ENCODE measurements at regions not wholly inside any gene's neighbourhood (a gene's known extent, or its start where the extent isn't known, plus 50 kb on each side); places are given as distances from the start of the nearest gene placed in this dataset.

DNA sequence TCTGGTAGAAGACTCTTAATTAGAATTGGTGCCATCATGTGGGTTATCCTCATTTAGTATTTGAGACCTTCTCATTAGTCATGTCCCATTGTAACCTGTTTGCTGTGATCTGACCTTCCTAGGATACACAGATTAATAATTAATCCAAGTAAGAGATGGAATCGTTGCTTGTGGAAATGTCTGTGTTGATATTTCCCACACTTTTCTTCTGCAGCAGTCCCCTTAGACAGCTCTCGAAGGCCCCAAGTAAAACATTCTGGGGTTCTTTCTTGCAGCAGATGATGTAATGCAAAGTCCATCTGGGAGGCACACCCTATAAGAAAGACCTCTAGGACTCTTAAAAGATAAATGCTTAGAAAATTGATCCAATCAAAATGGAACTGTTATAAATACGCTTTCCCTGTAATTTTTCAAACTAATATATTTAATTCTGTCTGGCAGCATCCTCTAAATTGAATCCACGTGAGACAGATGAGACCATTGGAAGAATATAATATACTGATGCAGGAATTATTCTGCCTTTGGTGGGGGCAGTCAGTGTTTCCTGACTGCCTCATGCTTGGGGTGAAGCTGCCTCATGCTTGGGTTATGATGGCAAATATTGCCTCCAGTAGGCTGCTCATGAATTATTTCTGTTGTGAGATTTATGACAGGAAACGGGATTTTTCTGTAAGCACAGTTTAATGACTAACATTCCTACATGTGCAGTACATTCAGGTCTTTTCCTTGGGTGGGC lies 54.5 kb upstream of the ARMC2 start:
- TF ChIP-seq, protein P1, sequence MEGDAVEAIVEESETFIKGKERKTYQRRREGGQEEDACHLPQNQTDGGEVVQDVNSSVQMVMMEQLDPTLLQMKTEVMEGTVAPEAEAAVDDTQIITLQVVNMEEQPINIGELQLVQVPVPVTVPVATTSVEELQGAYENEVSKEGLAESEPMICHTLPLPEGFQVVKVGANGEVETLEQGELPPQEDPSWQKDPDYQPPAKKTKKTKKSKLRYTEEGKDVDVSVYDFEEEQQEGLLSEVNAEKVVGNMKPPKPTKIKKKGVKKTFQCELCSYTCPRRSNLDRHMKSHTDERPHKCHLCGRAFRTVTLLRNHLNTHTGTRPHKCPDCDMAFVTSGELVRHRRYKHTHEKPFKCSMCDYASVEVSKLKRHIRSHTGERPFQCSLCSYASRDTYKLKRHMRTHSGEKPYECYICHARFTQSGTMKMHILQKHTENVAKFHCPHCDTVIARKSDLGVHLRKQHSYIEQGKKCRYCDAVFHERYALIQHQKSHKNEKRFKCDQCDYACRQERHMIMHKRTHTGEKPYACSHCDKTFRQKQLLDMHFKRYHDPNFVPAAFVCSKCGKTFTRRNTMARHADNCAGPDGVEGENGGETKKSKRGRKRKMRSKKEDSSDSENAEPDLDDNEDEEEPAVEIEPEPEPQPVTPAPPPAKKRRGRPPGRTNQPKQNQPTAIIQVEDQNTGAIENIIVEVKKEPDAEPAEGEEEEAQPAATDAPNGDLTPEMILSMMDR (conservative IDR thresholded peaks at IDR 0.05): no peak
- no peak for TF ChIP-seq ZFX (IDR thresholded peaks at IDR 0.05)
- H3K27ac ChIP-seq: no peak overlapping the region

DNA sequence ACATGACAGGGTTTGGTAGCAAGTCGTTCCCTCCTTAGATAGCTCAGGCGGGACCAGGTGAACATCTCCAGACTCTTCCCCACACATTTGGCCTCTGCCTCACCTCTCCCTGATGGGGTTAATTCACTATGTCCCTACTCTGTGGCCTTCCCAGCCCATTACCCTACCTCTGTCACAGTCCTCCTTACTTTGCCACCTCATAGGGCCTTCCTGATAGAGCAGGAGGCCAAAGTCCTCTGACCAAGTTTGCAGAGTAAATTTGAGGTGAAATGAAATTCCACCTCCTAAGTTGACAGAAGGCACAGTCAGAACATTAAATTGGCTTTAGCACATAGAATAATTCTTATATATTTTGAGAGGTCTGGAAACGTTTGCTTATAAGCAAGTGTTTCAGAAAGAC lies 53.1 kb upstream of the ARMC2 start:
- H3K27ac ChIP-seq: no peak overlapping the region

GRCh38 chr6:108795814-108796213 lies 52.4 kb upstream of the ARMC2 start:
- H3K27ac ChIP-seq: no peak overlapping the region
- TF ChIP-seq ZFX (IDR thresholded peaks at IDR 0.05): no peak
- TF ChIP-seq, protein P1 (conservative IDR thresholded peaks at IDR 0.05): no peak

More for the DNA sequence above, 53.1 kb upstream of the ARMC2 start:
- TF ChIP-seq, protein P1 (conservative IDR thresholded peaks at IDR 0.05): no peak
- TF ChIP-seq ZFX (IDR thresholded peaks at IDR 0.05): no peak

GRCh38 chr6:108796875-108797274 lies 51.3 kb upstream of the ARMC2 start:
- TF ChIP-seq ZFX (IDR thresholded peaks at IDR 0.05): no peak
- TF ChIP-seq, protein P1 (conservative IDR thresholded peaks at IDR 0.05): no peak
- no peak overlapping the region for H3K27ac ChIP-seq

DNA sequence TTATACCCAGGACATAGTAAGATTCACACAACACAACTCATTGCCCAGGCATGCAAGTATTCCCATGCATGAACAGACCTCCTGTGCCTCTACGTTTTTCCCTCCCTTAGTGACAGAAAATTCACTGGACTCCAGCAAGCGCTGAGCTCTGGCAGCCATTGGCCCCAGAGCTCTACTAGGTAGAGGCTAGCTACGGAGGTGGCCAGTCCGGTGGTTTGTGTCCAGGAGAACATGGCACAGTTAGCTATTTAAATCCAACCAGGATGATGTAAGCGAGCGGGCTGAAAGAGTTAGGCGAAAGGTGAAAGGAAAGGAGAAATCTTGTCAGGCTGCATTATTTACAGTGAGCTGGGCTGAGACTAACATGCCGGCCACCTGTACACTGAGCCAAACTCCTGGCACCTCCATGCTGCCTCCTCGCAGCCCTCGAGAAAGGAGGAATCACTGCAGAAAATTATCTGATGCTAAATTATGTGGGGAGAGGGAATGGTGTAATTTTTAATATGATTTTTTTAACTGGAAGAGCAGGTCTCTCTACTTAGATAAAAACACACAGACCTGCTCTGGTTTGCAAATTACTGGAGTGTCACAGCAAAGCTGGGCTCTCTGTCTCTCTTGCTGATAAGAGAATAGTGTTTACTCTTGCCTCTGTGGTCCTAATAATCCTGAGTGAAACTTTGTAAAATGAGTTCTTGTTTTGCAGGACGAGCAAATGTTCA lies 50.1 kb upstream of the ARMC2 start:
- no peak overlapping the region for H3K27ac ChIP-seq

More for the DNA sequence above, 50.1 kb upstream of the ARMC2 start:
- TF ChIP-seq, protein P1 (conservative IDR thresholded peaks at IDR 0.05): no peak
- no peak for TF ChIP-seq ZFX (IDR thresholded peaks at IDR 0.05)
